Activated CD8-positive, alpha-beta memory T cell treated with anti-CD3 and anti-CD28 coated beads, Interleukin-2, amount 10 ng/mL, durations not matched to agents 7 days and 5 days (primary cell): ENCODE measurements at regions not wholly inside any gene's neighbourhood (a gene's known extent, or its start where the extent isn't known, plus 50 kb on each side); places are given as distances from the start of the nearest gene placed in this dataset.
A peak's percentile ranks its signal among the peaks of the same experiment; 100 is the strongest.

Experiments
- ATAC-seq: fragments of 150-1000 bp; cut with Tn5 transposase; one replicate; pipeline ENCODE4 v1.10.0; 2021; ENCODE audit warnings: moderate library complexity
- CTCF ChIA-PET: fragments of 350-600 bp; sonication (Branson Sonifier 250); formaldehyde crosslinking; loops from one replicate; lab custom pipeline; 2021; ENCODE audit warnings: antibody characterized with exemption; lab: Charles Lee
- DNase-seq: peaks from one replicate; pipeline ENCODE4 v3.0.0-alpha.2; 2020
- H3K27ac Mint-ChIP-seq: one replicate; pipeline ENCODE4 v1.8.0; 2021; ENCODE audit warnings: mild to moderate bottlenecking, mixed read lengths
- H3K27me3 Mint-ChIP-seq: one replicate; pipeline ENCODE4 v1.8.0; 2021; ENCODE audit warnings: mixed read lengths
- H3K36me3 Mint-ChIP-seq: one replicate; pipeline ENCODE4 v1.8.0; 2021; ENCODE audit warnings: mild to moderate bottlenecking, mixed read lengths
- H3K4me1 Mint-ChIP-seq: one replicate; pipeline ENCODE4 v1.8.0; 2021; ENCODE audit warnings: mixed read lengths
- H3K4me3 Mint-ChIP-seq: one replicate; pipeline ENCODE4 v1.8.0; 2021; ENCODE audit warnings: mild to moderate bottlenecking, moderate library complexity, mixed read lengths
- H3K9me3 Mint-ChIP-seq: one replicate; pipeline ENCODE4 v1.8.0; 2022; ENCODE audit warnings: low read depth, mixed read lengths

- no peak for ATAC-seq
- no peak overlapping the region for H3K4me3 Mint-ChIP-seq
- H3K27me3 Mint-ChIP-seq: no peaks in the 10 kb centered on the region
Observed at GRCh38 chr12:130007771-130008170, 103.9 kb upstream of the TMEM132D start.

DNA sequence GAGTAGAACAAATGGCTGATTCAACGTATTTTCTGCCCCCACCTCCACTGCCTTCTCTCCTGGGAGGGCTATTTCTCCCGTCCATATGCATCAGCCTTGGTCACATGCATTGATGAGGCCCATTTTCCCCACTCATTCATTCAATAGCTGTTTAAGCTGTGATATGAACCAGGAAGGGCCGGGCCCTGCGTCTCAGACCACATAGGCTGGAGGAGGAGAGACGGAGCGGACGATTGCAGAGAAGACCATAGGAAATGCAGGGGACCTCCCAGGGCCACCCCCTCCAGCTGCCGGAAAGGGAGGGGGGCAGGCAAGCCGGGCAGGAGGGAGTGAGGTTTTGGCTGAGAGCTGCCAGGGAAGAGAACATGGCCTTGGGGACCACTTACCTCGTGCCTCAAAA lies 104.4 kb upstream of the TMEM132D start:
- CTCF ChIA-PET: no interaction called here
- no peak overlapping the region for H3K27ac Mint-ChIP-seq
- no peaks in the 10 kb centered on the region for H3K36me3 Mint-ChIP-seq
- H3K4me3 Mint-ChIP-seq: no peak overlapping the region
- DNase-seq (no peak), ATAC-seq (no peak)
- no peaks in the 10 kb centered on the region for H3K27me3 Mint-ChIP-seq
- no peaks in the 10 kb centered on the region for H3K4me1 Mint-ChIP-seq
- no peaks in the 10 kb centered on the region for H3K9me3 Mint-ChIP-seq

More at GRCh38 chr12:130007771-130008170, 103.9 kb upstream of the TMEM132D start:
- Mint-ChIP-seq H3K4me1 (no peaks in the 10 kb centered on the region), H3K27ac (no peak overlapping the region), H3K9me3 (no peaks in the 10 kb centered on the region), H3K36me3 (no peaks in the 10 kb centered on the region)
- DNase-seq: no peak
- CTCF ChIA-PET: no interaction called here

GRCh38 chr12:130009961-130010360 lies 106.1 kb upstream of the TMEM132D start:
- no peaks in the 10 kb centered on the region for H3K27me3 Mint-ChIP-seq
- CTCF ChIA-PET: interaction anchor here (1.2 kb wide), 1 partner anchor 17 kb away, joined by 3 read pairs; no protein-coding TSS in a partner anchor
- no peak for ATAC-seq

GRCh38 chr12:130011611-130012385 lies 108.0 kb upstream of the TMEM132D start:
- H3K27ac Mint-ChIP-seq: no peak overlapping the region
- CTCF ChIA-PET: no interaction called here
- H3K36me3 Mint-ChIP-seq: no peaks in the 10 kb centered on the region
- no peaks in the 10 kb centered on the region for H3K27me3 Mint-ChIP-seq
- H3K4me3 Mint-ChIP-seq: no peak overlapping the region
- no peaks in the 10 kb centered on the region for H3K4me1 Mint-ChIP-seq
- no peak for ATAC-seq
- no peaks in the 10 kb centered on the region for H3K9me3 Mint-ChIP-seq
- DNase-seq: no peak

More at GRCh38 chr12:130009961-130010360, 106.1 kb upstream of the TMEM132D start:
- H3K4me3 Mint-ChIP-seq: no peak overlapping the region
- no peaks in the 10 kb centered on the region for H3K36me3 Mint-ChIP-seq
- H3K4me1 Mint-ChIP-seq: no peaks in the 10 kb centered on the region
- DNase-seq: no peak
- no peak overlapping the region for H3K27ac Mint-ChIP-seq
- no peaks in the 10 kb centered on the region for H3K9me3 Mint-ChIP-seq

DNA sequence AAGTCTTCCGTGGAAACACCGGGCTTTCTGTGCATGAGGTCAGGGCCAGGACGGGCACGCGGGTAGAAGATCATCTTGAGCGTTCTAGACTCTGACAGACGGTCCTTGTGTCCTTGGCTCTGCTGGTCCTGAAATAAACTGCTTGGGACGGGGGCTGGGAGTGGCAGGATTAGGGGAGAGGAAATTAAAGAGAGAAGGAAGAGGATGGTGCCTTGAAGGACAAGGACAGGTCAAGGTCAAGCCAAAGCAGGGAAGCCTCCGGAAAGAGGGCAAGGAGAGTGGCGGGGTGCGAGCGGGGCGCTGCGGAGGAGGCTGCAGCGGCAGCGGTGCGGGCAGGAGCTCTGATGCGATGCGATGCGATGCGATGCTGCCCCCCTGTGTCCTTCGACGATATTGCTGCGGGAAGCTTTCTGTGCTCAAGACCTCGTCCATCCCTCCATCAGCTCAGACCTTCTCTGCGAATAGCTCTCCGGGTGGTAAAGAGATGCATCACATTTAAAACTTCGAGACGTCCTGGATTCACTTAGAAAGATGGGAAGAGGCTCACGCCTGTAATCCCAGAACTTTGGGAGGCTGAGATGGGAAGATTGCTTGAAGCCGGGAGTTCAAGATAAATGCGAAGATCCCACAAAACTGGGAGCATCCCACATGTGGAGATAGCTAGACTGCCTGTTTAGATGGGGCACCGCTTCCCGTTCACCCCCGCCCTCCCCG lies 110.1 kb upstream of the TMEM132D start:
- no peaks in the 10 kb centered on the region for H3K27me3 Mint-ChIP-seq
- no peaks in the 10 kb centered on the region for H3K36me3 Mint-ChIP-seq
- no peaks in the 10 kb centered on the region for H3K9me3 Mint-ChIP-seq
- H3K4me3 Mint-ChIP-seq: no peak overlapping the region
- no peak overlapping the region for H3K27ac Mint-ChIP-seq
- H3K4me1 Mint-ChIP-seq: no peaks in the 10 kb centered on the region
- DNase-seq (peak; percentile 55), ATAC-seq (no peak)
- CTCF ChIA-PET: interaction anchor here (0.9 to 1.7 kb wide), 4 partner anchors 8 to 1045 kb away, joined by 3 to 7 read pairs (median 4); no protein-coding TSS in a partner anchor

GRCh38 chr12:130014485-130014807 lies 110.6 kb upstream of the TMEM132D start:
- Mint-ChIP-seq H3K4me1 (no peaks in the 10 kb centered on the region), H3K9me3 (no peaks in the 10 kb centered on the region), H3K27ac (no peak overlapping the region), H3K36me3 (no peaks in the 10 kb centered on the region), H3K27me3 (no peaks in the 10 kb centered on the region), H3K4me3 (no peak overlapping the region)
- CTCF ChIA-PET: interaction anchor here (0.7 to 1.7 kb wide), 5 partner anchors 9 to 1045 kb away, joined by 3 to 7 read pairs (median 4); no protein-coding TSS in a partner anchor
- ATAC-seq (no peak), DNase-seq (no peak)

- CTCF ChIA-PET: interaction anchor here (0.6 kb wide), 2 partner anchors 288 to 808 kb away, joined by 3 to 4 read pairs; no protein-coding TSS in a partner anchor
- DNase-seq (no peak), ATAC-seq (no peak)
- Mint-ChIP-seq H3K36me3 (no peaks in the 10 kb centered on the region), H3K4me3 (no peak overlapping the region), H3K27ac (no peak overlapping the region), H3K4me1 (no peaks in the 10 kb centered on the region), H3K27me3 (no peaks in the 10 kb centered on the region), H3K9me3 (no peaks in the 10 kb centered on the region)
Observed at GRCh38 chr12:130016194-130016593, 112.4 kb upstream of the TMEM132D start.

DNA sequence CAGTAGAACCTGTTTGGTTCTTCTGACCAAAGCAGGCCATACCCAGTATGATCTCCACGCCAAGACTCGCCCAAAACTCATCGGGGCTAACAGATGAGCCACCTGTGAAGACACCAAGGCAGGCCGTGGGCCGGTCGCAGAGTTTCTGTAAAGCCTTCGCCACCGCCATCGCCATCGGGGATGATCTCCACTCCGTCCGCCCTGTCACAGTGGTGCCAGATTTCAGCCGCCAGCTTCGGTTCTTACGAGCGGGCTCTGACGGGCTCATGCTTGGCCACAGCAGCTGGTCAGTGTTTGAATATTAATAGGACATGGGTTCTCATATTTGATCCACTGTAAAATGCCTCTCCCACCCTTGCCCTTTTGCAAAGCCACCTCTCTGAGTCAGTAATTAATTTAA lies 113.2 kb upstream of the TMEM132D start:
- DNase-seq: no peak
- no peak for ATAC-seq
- Mint-ChIP-seq H3K36me3 (no peaks in the 10 kb centered on the region), H3K4me3 (no peak overlapping the region), H3K4me1 (no peaks in the 10 kb centered on the region), H3K27me3 (no peaks in the 10 kb centered on the region), H3K9me3 (no peaks in the 10 kb centered on the region), H3K27ac (no peak overlapping the region)
- CTCF ChIA-PET: no interaction called here

- CTCF ChIA-PET: interaction anchor here (1.1 kb wide), 1 partner anchor 14 kb away, joined by 3 read pairs; no protein-coding TSS in a partner anchor
- ATAC-seq: no peak
- Mint-ChIP-seq H3K27me3 (no peaks in the 10 kb centered on the region), H3K4me1 (no peaks in the 10 kb centered on the region), H3K27ac (no peak overlapping the region), H3K9me3 (no peaks in the 10 kb centered on the region), H3K4me3 (no peak overlapping the region), H3K36me3 (no peaks in the 10 kb centered on the region)
- DNase-seq: no peak
Observed at GRCh38 chr12:130017591-130018449, 114.0 kb upstream of the TMEM132D start.

- ATAC-seq: no peak
- H3K9me3 Mint-ChIP-seq: no peaks in the 10 kb centered on the region
- no peaks in the 10 kb centered on the region for H3K27me3 Mint-ChIP-seq
- H3K4me3 Mint-ChIP-seq: no peak overlapping the region
- no peaks in the 10 kb centered on the region for H3K36me3 Mint-ChIP-seq
- H3K4me1 Mint-ChIP-seq: no peaks in the 10 kb centered on the region
- CTCF ChIA-PET: interaction anchor here (1.1 kb wide), 1 partner anchor 13 kb away, joined by 3 read pairs; no protein-coding TSS in a partner anchor
- DNase-seq: no peak
- H3K27ac Mint-ChIP-seq: no peak overlapping the region
Observed at GRCh38 chr12:130018614-130019013, 114.8 kb upstream of the TMEM132D start.

DNA sequence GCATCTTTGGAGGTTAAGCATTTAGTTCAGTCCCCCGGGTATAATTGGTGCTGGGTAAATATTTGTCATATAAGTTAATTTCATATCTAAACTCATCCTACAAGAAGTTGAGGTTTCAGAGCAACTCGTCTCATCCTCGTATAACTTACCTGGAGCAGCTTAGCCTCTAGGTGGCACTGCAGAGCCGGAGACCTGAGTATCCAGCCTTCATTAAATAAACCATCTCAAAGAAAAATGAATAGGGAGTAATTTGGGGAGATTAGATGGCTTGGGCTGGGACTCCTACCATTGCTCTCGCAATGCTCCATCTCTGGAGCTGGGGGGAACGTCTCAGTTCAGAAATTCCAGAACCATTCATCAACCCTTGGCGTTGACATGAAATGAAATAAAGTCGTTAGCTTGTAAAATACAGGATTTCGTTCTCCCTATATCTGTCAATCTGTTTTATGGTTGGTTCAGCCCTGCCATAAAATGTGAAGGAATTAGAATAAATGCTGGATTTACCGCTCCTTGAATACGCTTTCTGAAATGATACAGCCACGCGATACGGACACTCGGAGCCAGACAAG lies 122.9 kb upstream of the TMEM132D start:
- Mint-ChIP-seq H3K4me3 (no peak overlapping the region), H3K4me1 (no peaks in the 10 kb centered on the region), H3K36me3 (no peaks in the 10 kb centered on the region), H3K27me3 (no peaks in the 10 kb centered on the region), H3K27ac (no peak overlapping the region), H3K9me3 (no peaks in the 10 kb centered on the region)
- DNase-seq: peak; percentile 45
- ATAC-seq: no peak
- CTCF ChIA-PET: interaction anchor here (0.7 to 1.4 kb wide), 4 partner anchors 16 to 717 kb away, joined by 3 to 5 read pairs (median 3); no protein-coding TSS in a partner anchor

DNA sequence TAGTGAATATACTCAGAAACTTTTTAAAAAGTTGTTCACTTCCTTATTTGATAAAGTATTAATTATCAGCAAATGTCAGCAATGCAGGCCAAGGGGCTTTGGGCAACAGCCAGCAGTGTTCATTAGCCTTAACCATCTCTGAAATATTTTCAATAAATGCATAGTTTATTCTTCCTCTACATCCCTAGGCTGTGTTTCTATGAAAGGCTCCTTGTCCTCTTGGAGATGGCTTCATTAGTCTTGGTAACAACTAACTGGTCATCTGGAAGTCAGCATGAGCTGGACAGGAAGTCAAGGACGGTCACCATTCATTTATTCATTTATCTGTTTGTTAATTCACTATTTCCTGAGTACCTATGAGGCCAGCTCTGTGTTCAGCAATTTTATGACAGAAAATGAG lies 124.0 kb upstream of the TMEM132D start:
- no peak overlapping the region for H3K27ac Mint-ChIP-seq
- peaks cover 2% of the 10 kb centered on the region for H3K27me3 Mint-ChIP-seq
- DNase-seq (no peak), ATAC-seq (no peak)
- no peak overlapping the region for H3K4me3 Mint-ChIP-seq
- H3K9me3 Mint-ChIP-seq: no peaks in the 10 kb centered on the region
- no peaks in the 10 kb centered on the region for H3K36me3 Mint-ChIP-seq
- H3K4me1 Mint-ChIP-seq: no peaks in the 10 kb centered on the region
- CTCF ChIA-PET: interaction anchor here (0.8 kb wide), 1 partner anchor 720 kb away, joined by 3 read pairs; no protein-coding TSS in a partner anchor

- no peaks in the 10 kb centered on the region for H3K36me3 Mint-ChIP-seq
- no peaks in the 10 kb centered on the region for H3K9me3 Mint-ChIP-seq
- ATAC-seq: no peak
- H3K4me1 Mint-ChIP-seq: no peaks in the 10 kb centered on the region
- CTCF ChIA-PET: no interaction called here
- peaks cover 2% of the 10 kb centered on the region for H3K27me3 Mint-ChIP-seq
- no peak overlapping the region for H3K4me3 Mint-ChIP-seq
- no peak overlapping the region for H3K27ac Mint-ChIP-seq
- DNase-seq: no peak
Observed at GRCh38 chr12:130029151-130029550, 125.3 kb upstream of the TMEM132D start.
